Testis (tissue), 2 donors: ENCODE measurements at regions not wholly inside any gene's neighbourhood (a gene's known extent, or its start where the extent isn't known, plus 50 kb on each side); places are given as distances from the start of the nearest gene placed in this dataset.

Experiments used
- POLR2A ChIP-seq: fragments of 450-650 bp; IDR thresholded peaks from one replicate; pipeline ENCODE4 v1.6.1; 2017; ENCODE audit warnings: antibody characterized with exemption, mild to moderate bottlenecking, moderate library complexity
- TF ChIP-seq, protein P1 (sequence below), 3 experiments: fragments of 450-650 bp in 2 of 3; fragments of 200-600 bp in 1 of 3; sonication (generic) in 1 of 3; IDR thresholded peaks; one replicate each; pipeline ENCODE4 v1.5.1; 2016 to 2019; ENCODE audit warnings: antibody characterized with exemption in 3 of 3, mild to moderate bottlenecking in 2 of 3, moderate library complexity in 1 of 3

- TF ChIP-seq, protein P1, sequence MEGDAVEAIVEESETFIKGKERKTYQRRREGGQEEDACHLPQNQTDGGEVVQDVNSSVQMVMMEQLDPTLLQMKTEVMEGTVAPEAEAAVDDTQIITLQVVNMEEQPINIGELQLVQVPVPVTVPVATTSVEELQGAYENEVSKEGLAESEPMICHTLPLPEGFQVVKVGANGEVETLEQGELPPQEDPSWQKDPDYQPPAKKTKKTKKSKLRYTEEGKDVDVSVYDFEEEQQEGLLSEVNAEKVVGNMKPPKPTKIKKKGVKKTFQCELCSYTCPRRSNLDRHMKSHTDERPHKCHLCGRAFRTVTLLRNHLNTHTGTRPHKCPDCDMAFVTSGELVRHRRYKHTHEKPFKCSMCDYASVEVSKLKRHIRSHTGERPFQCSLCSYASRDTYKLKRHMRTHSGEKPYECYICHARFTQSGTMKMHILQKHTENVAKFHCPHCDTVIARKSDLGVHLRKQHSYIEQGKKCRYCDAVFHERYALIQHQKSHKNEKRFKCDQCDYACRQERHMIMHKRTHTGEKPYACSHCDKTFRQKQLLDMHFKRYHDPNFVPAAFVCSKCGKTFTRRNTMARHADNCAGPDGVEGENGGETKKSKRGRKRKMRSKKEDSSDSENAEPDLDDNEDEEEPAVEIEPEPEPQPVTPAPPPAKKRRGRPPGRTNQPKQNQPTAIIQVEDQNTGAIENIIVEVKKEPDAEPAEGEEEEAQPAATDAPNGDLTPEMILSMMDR (IDR thresholded peaks at IDR 0.05), result no peak
- no peak for TF ChIP-seq POLR2A
Observed at GRCh38 chr13:64528838-64529237, 2701.3 kb downstream of the PCDH9 start.
